Liver (tissue), 8 donors: ENCODE measurements at regions not wholly inside any gene's neighbourhood (a gene's known extent, or its start where the extent isn't known, plus 50 kb on each side); places are given as distances from the start of the nearest gene placed in this dataset.

Experiments
- DNase-seq: peaks from one replicate; pipeline ENCODE4 v3.0.0-alpha.2; 2017; ENCODE audit warnings: low spot score
- H3K27ac ChIP-seq, 2 donors: one replicate each; pipeline ENCODE4 v1.7.0; 2013; ENCODE audit warnings: inconsistent platforms in 2 of 2, low read length in 2 of 2, control low read depth in 1 of 2, low read depth in 1 of 2, mild to moderate bottlenecking in 1 of 2
- H3K27me3 ChIP-seq, 4 donors: one replicate each; pipeline versions ENCODE4 v1.6.1 to v1.7.0; 2013; ENCODE audit warnings: low read length in 3 of 4, inconsistent platforms in 1 of 4, mild to moderate bottlenecking in 1 of 4, moderate library complexity in 1 of 4; ENCODE audit not compliant: control insufficient read depth in 4 of 4, insufficient read depth in 4 of 4
- H3K36me3 ChIP-seq, 4 donors: one replicate each; pipeline versions ENCODE4 v1.6.1 to v1.7.0; 2013; ENCODE audit warnings: low read length in 3 of 4, mild to moderate bottlenecking in 3 of 4, low read depth in 1 of 4, moderate library complexity in 1 of 4; ENCODE audit not compliant: control insufficient read depth in 4 of 4, insufficient read depth in 3 of 4
- H3K4me1 ChIP-seq, 4 donors: one replicate each; pipeline versions ENCODE4 v1.6.1 to v1.7.0; 2013; ENCODE audit warnings: low read length in 3 of 4, mild to moderate bottlenecking in 3 of 4, moderate library complexity in 1 of 4; ENCODE audit not compliant: control insufficient read depth in 4 of 4, insufficient read depth in 4 of 4
- H3K4me3 ChIP-seq, 3 donors: one replicate each; pipeline versions ENCODE4 v1.6.1 to v1.7.0; 2013; ENCODE audit warnings: low read length in 3 of 3, control low read depth in 1 of 3, low read depth in 1 of 3, mild to moderate bottlenecking in 1 of 3
- H3K9ac ChIP-seq, 2 donors: one replicate each; pipeline ENCODE4 v1.7.0; 2013; ENCODE audit warnings: low read length in 2 of 2, mild to moderate bottlenecking in 2 of 2, moderate library complexity in 2 of 2, control low read depth in 1 of 2, low read depth in 1 of 2
- H3K9me3 ChIP-seq, 4 donors: one replicate each; pipeline versions ENCODE4 v1.6.1 to v1.7.0; 2013; ENCODE audit warnings: low read length in 3 of 4; ENCODE audit not compliant: control insufficient read depth in 4 of 4
- EGR1 ChIP-seq, 2 donors: IDR thresholded peaks; 2 replicates each; pipeline ENCODE4 v1.6.1; 2016 to 2018; ENCODE audit warnings: antibody characterized with exemption in 2 of 2, low read depth in 2 of 2
- FOXA2 ChIP-seq: IDR thresholded peaks from 2 replicates; pipeline ENCODE4 v1.6.1; 2016; ENCODE audit warnings: antibody characterized with exemption
- HNF4A ChIP-seq, 2 donors: conservative IDR thresholded peaks; 2 replicates each; pipeline ENCODE4 v1.6.1; 2016; ENCODE audit warnings: antibody characterized with exemption in 2 of 2, mild to moderate bottlenecking in 2 of 2
- HNF4G ChIP-seq: IDR thresholded peaks from 2 replicates; pipeline ENCODE4 v1.6.1; 2016; ENCODE audit warnings: antibody characterized with exemption
- MAX ChIP-seq: IDR thresholded peaks from 2 replicates; pipeline ENCODE4 v1.6.1; 2016; ENCODE audit warnings: antibody characterized with exemption
- NR2F2 ChIP-seq: IDR thresholded peaks from 2 replicates; pipeline ENCODE4 v1.6.1; 2016; ENCODE audit warnings: antibody characterized with exemption
- RAD21 ChIP-seq, 2 donors: IDR thresholded peaks; 2 replicates each; pipeline ENCODE4 v1.6.1; 2016; ENCODE audit warnings: antibody characterized with exemption in 2 of 2, mild to moderate bottlenecking in 2 of 2
- REST ChIP-seq: IDR thresholded peaks from 2 replicates; pipeline ENCODE4 v1.6.1; 2016; ENCODE audit warnings: antibody characterized with exemption, mild to moderate bottlenecking
- RXRA ChIP-seq, 2 donors: IDR thresholded peaks; 2 replicates each; pipeline ENCODE4 v1.6.1; 2017 to 2018; ENCODE audit warnings: antibody characterized with exemption in 2 of 2, mild to moderate bottlenecking in 1 of 2
- SP1 ChIP-seq: IDR thresholded peaks from 2 replicates; pipeline ENCODE4 v1.6.1; 2018; ENCODE audit warnings: antibody characterized with exemption, mild to moderate bottlenecking
- YY1 ChIP-seq: IDR thresholded peaks from 2 replicates; pipeline ENCODE4 v1.6.1; 2016; ENCODE audit warnings: antibody characterized with exemption, mild to moderate bottlenecking
- WGBS: extraction: QIAGEN DNeasy Blood & Tissue Kit; methylation state at CpG from one replicate; pipeline ENCODE4 v1.1.7; 2013; 5-methylcytosine and 5-hydroxymethylcytosine counted together
- TF ChIP-seq, protein P1 (sequence below): IDR thresholded peaks from 2 replicates; pipeline ENCODE4 v1.6.1; 2016; ENCODE audit warnings: antibody characterized with exemption
- TF ChIP-seq, protein P2 (sequence below): fragments of 150-350 bp; IDR thresholded peaks from 2 replicates; pipeline ENCODE4 v1.5.1; 2017; ENCODE audit warnings: improper control_type of control experiment, low read depth, low read length; ENCODE audit not compliant: missing input control
- donor health status: healthy.
- donor health status: healthy.
- donor health status: healthy.
- donor health status: healthy.
- donor health status: healthy.

DNA sequence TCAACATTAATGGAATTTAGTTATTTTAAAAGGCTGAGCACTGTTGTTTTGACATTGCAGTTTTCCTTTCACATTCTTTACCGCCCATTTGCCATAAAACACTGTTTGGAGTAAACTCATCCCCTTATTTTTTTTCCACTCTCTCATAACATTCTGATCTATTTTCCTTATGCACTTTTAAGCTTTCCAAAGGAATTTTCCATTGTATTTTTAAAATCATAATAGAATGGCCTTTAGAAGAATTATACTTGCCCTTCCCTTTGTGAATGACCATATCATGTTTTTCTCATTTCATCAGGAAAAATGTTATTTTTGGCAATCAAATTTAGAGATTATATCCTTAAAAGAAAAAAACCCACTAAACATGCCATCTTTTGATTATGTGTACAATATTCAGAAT, 1074.2 kb downstream of the STIM2 start:
- no peak for DNase-seq
- no peaks in the 10 kb centered on the region for H3K4me1 ChIP-seq
- no peak overlapping the region for H3K27ac ChIP-seq
- H3K27me3 ChIP-seq = peaks cover 0 to 6% (median 0%) of the 10 kb centered on the region in 4 donors
- WGBS = 75% methylated on average over 1 of the region's 1 CpG
- H3K9ac ChIP-seq = no peak overlapping the region
- no peaks in the 10 kb centered on the region for H3K36me3 ChIP-seq
- H3K9me3 ChIP-seq = no peaks in the 10 kb centered on the region
- TF ChIP-seq NR2F2 (no peak), YY1 (no peak), HNF4A (conservative IDR thresholded peaks at IDR 0.05) (no peak), HNF4G (no peak), FOXA2 (no peak), SP1 (no peak), MAX (no peak), EGR1 (IDR thresholded peaks at IDR 0.05; ENCODE audit: low read depth in 2 of 2) (no peak), RXRA (IDR thresholded peaks at IDR 0.05) (no peak), REST (no peak)
- TF ChIP-seq, protein P1, sequence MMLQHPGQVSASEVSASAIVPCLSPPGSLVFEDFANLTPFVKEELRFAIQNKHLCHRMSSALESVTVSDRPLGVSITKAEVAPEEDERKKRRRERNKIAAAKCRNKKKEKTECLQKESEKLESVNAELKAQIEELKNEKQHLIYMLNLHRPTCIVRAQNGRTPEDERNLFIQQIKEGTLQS = no peak
- no peak overlapping the region for H3K4me3 ChIP-seq

DNA sequence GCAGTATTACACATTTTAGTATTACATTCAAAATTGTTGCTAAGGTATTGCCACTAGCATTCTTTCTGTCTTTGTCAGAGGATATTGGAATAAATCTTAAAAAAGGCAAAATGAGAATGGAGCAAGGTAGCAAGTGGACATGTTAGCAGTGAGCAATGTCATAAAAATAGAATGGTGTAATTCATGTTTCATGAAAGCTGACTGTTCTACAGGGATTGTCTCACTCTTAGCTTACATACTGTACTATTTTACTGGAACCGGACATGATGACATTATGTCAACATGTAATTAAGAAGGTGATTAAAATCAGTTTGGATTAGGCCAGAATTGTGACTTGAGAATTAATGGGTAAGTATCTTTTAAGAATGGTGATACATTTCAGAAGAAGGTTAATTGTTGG, 1086.2 kb downstream of the STIM2 start:
- no peaks in the 10 kb centered on the region for H3K9me3 ChIP-seq
- TF ChIP-seq NR2F2 (no peak), HNF4G (no peak), REST (no peak), RAD21 (IDR thresholded peaks at IDR 0.05) (no peak), MAX (no peak)
- TF ChIP-seq, protein P2, sequence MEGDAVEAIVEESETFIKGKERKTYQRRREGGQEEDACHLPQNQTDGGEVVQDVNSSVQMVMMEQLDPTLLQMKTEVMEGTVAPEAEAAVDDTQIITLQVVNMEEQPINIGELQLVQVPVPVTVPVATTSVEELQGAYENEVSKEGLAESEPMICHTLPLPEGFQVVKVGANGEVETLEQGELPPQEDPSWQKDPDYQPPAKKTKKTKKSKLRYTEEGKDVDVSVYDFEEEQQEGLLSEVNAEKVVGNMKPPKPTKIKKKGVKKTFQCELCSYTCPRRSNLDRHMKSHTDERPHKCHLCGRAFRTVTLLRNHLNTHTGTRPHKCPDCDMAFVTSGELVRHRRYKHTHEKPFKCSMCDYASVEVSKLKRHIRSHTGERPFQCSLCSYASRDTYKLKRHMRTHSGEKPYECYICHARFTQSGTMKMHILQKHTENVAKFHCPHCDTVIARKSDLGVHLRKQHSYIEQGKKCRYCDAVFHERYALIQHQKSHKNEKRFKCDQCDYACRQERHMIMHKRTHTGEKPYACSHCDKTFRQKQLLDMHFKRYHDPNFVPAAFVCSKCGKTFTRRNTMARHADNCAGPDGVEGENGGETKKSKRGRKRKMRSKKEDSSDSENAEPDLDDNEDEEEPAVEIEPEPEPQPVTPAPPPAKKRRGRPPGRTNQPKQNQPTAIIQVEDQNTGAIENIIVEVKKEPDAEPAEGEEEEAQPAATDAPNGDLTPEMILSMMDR = no peak
- no peaks in the 10 kb centered on the region for H3K36me3 ChIP-seq
- H3K4me3 ChIP-seq = no peak overlapping the region
- H3K27ac ChIP-seq = no peak overlapping the region
- DNase-seq = no peak
- no peaks in the 10 kb centered on the region for H3K27me3 ChIP-seq
- 83% methylated on average over 1 of the region's 1 CpG for WGBS
- H3K9ac ChIP-seq = no peak overlapping the region
- H3K4me1 ChIP-seq = no peaks in the 10 kb centered on the region
